Heart right ventricle (tissue), 16 donors: ENCODE measurements at regions not wholly inside any gene's neighbourhood (a gene's known extent, or its start where the extent isn't known, plus 50 kb on each side); places are given as distances from the start of the nearest gene placed in this dataset.

Experiments
- ATAC-seq, 8 donors: fragments of 200-7000 bp; cut with Tn5 transposase; one replicate each; pipeline ENCODE4 v1.9.1; 2020; ENCODE audit warnings: mild to moderate bottlenecking in 8 of 8, moderate library complexity in 8 of 8, moderate number of reproducible peaks in 1 of 8
- DNase-seq, 2 donors: peaks; one replicate each; pipeline ENCODE4 v3.0.0-alpha.2; 2020
- H3K27ac ChIP-seq, 10 donors: fragments of 200-600 bp; sonication (generic) in 2 of 10; one replicate each; pipeline versions ENCODE4 v1.5.0 to v1.8.0; 2020 to 2022; ENCODE audit warnings: mild to moderate bottlenecking in 3 of 10
- H3K27me3 ChIP-seq, 7 donors: fragments of 200-600 bp; one replicate each; pipeline ENCODE4 v1.8.0; 2021 to 2022; ENCODE audit warnings: mild to moderate bottlenecking in 2 of 7
- H3K36me3 ChIP-seq, 9 donors: fragments of 200-600 bp; sonication (generic) in 1 of 9; one replicate each; pipeline versions ENCODE4 v1.5.0 to v1.8.0; 2020 to 2022; ENCODE audit warnings: mild to moderate bottlenecking in 2 of 9
- H3K4me1 ChIP-seq, 9 donors: fragments of 200-600 bp; sonication (generic) in 1 of 9; one replicate each; pipeline versions ENCODE4 v1.5.0 to v1.8.0; 2020 to 2022; ENCODE audit warnings: mild to moderate bottlenecking in 4 of 9
- H3K4me3 ChIP-seq, 10 donors: fragments of 200-600 bp; sonication (generic) in 2 of 10; one replicate each; pipeline versions ENCODE4 v1.5.0 to v1.8.0; 2020 to 2022; ENCODE audit warnings: mild to moderate bottlenecking in 7 of 10, moderate library complexity in 2 of 10
- H3K9me3 ChIP-seq, 11 donors: fragments of 200-600 bp in 10 of 11; sonication (generic) in 2 of 11; one replicate each; pipeline versions ENCODE4 v1.5.0 to v1.8.0; 2013 to 2022; ENCODE audit warnings: mild to moderate bottlenecking in 2 of 11, control low read depth in 1 of 11, moderate library complexity in 1 of 11
- CTCF ChIP-seq, 9 donors: fragments of 200-600 bp; sonication (generic) in 2 of 9; IDR thresholded peaks; one replicate each; pipeline versions ENCODE4 v1.5.0 to v1.8.0; 2021 to 2022; ENCODE audit warnings: antibody characterized with exemption in 9 of 9, mild to moderate bottlenecking in 5 of 9, moderate library complexity in 1 of 9
- WGBS, 2 donors: extraction: QIAGEN DNeasy Blood & Tissue Kit; methylation state at CpG; one replicate each; pipeline ENCODE4 v1.1.7; 2013; ENCODE audit warnings: inconsistent platforms in 1 of 2; 5-methylcytosine and 5-hydroxymethylcytosine counted together
- intact Hi-C, 10 donors: fragments of 100-400 bp; cut with DNase I; formaldehyde crosslinking; loops; one replicate each; pipeline versions ENCODE4 v1.11.1 to v1.14.2; 2022
- donor health status: Arrhythmogenic right ventricular cardiomyopathy.
- donor health status: ischemic (EF 13 %, LVEDD 7.1; RV severe dilation, severe dysfunction).
- donor health status: healthy with polysubstance abuse.
- donor health status: DM: no; HTN: yes; CAD: no.
- donor health status: DM: no; HTN: no; CAD: no.
- donor health status: ischemic (EF 25% LVEDD 6.9; RV normal size, moderate dysfunction).
- donor health status: ischemic (EF 25% LVEDD 5.7; RV mildly dilated, moderate dysfunction).
- donor health status: healthy.
- donor health status: DM: yes; HTN: yes; CAD: no.
- donor health status: Ischemic cardiomyopathy.
- donor health status: ischemic (EF 35%, LVEDD 5.7; RV mildly dilated, moderate dysfunction).
- donor health status: nonischemic (EF 11% LVEDD 7.7; RV severe dilation, severe dysfunction).
- donor health status: DM: yes; HTN: yes; CAD: no.
- donor health status: PGD.
- donor health status: ischemic (EF 29% LVEDD 5.4; RV normal size, mild dysfunction).
- donor health status: nonischemic (EF 23%, LVEDD 6.1; RV moderate dilation, normal function).

- H3K27me3 ChIP-seq = no peaks in the 10 kb centered on the region
- 87 to 90% methylated on average over 4 of the region's 4 CpGs for WGBS, 2 donors
- no peaks in the 10 kb centered on the region for H3K4me1 ChIP-seq
- no peaks in the 10 kb centered on the region for H3K36me3 ChIP-seq
- no peaks in the 10 kb centered on the region for H3K9me3 ChIP-seq
- DNase-seq (no peak), ATAC-seq (no peak)
- no peak overlapping the region for H3K4me3 ChIP-seq
- no peak overlapping the region for H3K27ac ChIP-seq
- no peak for TF ChIP-seq CTCF (IDR thresholded peaks at IDR 0.05)
- intact Hi-C loops = no loop called here
Measured at GRCh38 chr5:88325868-88326267, 57.2 kb upstream of the TMEM161B start.

- Histone ChIP-seq H3K27me3 (no peaks in the 10 kb centered on the region), H3K4me1 (no peaks in the 10 kb centered on the region), H3K27ac (no peak overlapping the region), H3K36me3 (no peaks in the 10 kb centered on the region), H3K9me3 (peaks cover 0 to 2% (median 0%) of the 10 kb centered on the region in 11 donors), H3K4me3 (no peak overlapping the region)
- no peak for TF ChIP-seq CTCF (IDR thresholded peaks at IDR 0.05)
- intact Hi-C loops = no loop called here
- WGBS, 2 donors = 96% methylated on average over 3 of the region's 3 CpGs
- DNase-seq (no peak), ATAC-seq (no peak)
Measured at GRCh38 chr5:88322785-88323184, 54.1 kb upstream of the TMEM161B start.
